ENCODE measurements at regions not wholly inside any gene's neighbourhood (a gene's known extent, or its start where the extent isn't known, plus 50 kb on each side); places are given as distances from the start of the nearest gene placed in this dataset.

GRCh38 chr3:124177071-124177470 is 185.1 kb upstream of the ROPN1 start:
- peak; percentile 47 for DNase-seq (ENCODE audit: low read depth, low spot score)

- no peak for DNase-seq (ENCODE audit: low read depth, low spot score)
Measured at GRCh38 chr3:124178531-124178930, 186.6 kb upstream of the ROPN1 start.

- no peak for DNase-seq (ENCODE audit: low read depth, low spot score)
Measured at GRCh38 chr3:124200407-124200806, 208.5 kb upstream of the ROPN1 start.

- DNase-seq (ENCODE audit: low read depth, low spot score), result no peak
Measured at GRCh38 chr3:124201226-124201625, 209.3 kb upstream of the ROPN1 start.

GRCh38 chr3:124201786-124202185 is 209.9 kb upstream of the ROPN1 start:
- DNase-seq (ENCODE audit: low read depth, low spot score), result no peak

- DNase-seq (ENCODE audit: low read depth, low spot score), result no peak
Measured at GRCh38 chr3:124202754-124203153, 210.8 kb upstream of the ROPN1 start.

GRCh38 chr3:124203292-124203691 is 211.4 kb upstream of the ROPN1 start:
- no peak for DNase-seq (ENCODE audit: low read depth, low spot score)

- no peak for DNase-seq (ENCODE audit: low read depth, low spot score)
Measured at GRCh38 chr3:124206225-124207055, 214.5 kb upstream of the ROPN1 start.

- DNase-seq (ENCODE audit: low read depth, low spot score), result no peak
Measured at GRCh38 chr3:124207077-124207476, 215.2 kb upstream of the ROPN1 start.

- DNase-seq (ENCODE audit: low read depth, low spot score), result no peak
Measured at GRCh38 chr3:124207873-124208485, 216.1 kb upstream of the ROPN1 start.

GRCh38 chr3:124209426-124209825 is 217.5 kb upstream of the ROPN1 start:
- no peak for DNase-seq (ENCODE audit: low read depth, low spot score)

- no peak for DNase-seq (ENCODE audit: low read depth, low spot score)
Measured at GRCh38 chr3:124210899-124211298, 219.0 kb upstream of the ROPN1 start.

GRCh38 chr3:124213641-124214040 is 221.7 kb upstream of the ROPN1 start:
- DNase-seq (ENCODE audit: low read depth, low spot score), result no peak

- DNase-seq (ENCODE audit: low read depth, low spot score), result peak; percentile 67
Measured at GRCh38 chr3:124217542-124217941, 225.6 kb upstream of the ROPN1 start.

- no peak for DNase-seq (ENCODE audit: low read depth, low spot score)
Measured at GRCh38 chr3:124221422-124221821, 229.5 kb upstream of the ROPN1 start.

- DNase-seq (ENCODE audit: low read depth, low spot score), result no peak
Measured at GRCh38 chr3:124223853-124224252, 231.9 kb upstream of the ROPN1 start.

- DNase-seq (ENCODE audit: low read depth, low spot score), result no peak
Measured at GRCh38 chr3:124227150-124227630, 235.3 kb upstream of the ROPN1 start.

- DNase-seq (ENCODE audit: low read depth, low spot score), result no peak
Measured at GRCh38 chr3:124229420-124229819, 237.5 kb upstream of the ROPN1 start.

- no peak for DNase-seq (ENCODE audit: low read depth, low spot score)
Measured at GRCh38 chr3:124229836-124230235, 237.9 kb upstream of the ROPN1 start.

GRCh38 chr3:124230432-124230831 is 238.5 kb upstream of the ROPN1 start:
- DNase-seq (ENCODE audit: low read depth, low spot score), result no peak

GRCh38 chr3:124230998-124231397 is 239.1 kb upstream of the ROPN1 start:
- no peak for DNase-seq (ENCODE audit: low read depth, low spot score)

- DNase-seq (ENCODE audit: low read depth, low spot score), result no peak
Measured at GRCh38 chr3:124234852-124235252, 242.9 kb upstream of the ROPN1 start.

- no peak for DNase-seq (ENCODE audit: low read depth, low spot score)
Measured at GRCh38 chr3:124235446-124235845, 243.5 kb upstream of the ROPN1 start.

Measured in ELF-1 (cell line).